ENCODE measurements at regions not wholly inside any gene's neighbourhood (a gene's known extent, or its start where the extent isn't known, plus 50 kb on each side); places are given as distances from the start of the nearest gene placed in this dataset.

DNA sequence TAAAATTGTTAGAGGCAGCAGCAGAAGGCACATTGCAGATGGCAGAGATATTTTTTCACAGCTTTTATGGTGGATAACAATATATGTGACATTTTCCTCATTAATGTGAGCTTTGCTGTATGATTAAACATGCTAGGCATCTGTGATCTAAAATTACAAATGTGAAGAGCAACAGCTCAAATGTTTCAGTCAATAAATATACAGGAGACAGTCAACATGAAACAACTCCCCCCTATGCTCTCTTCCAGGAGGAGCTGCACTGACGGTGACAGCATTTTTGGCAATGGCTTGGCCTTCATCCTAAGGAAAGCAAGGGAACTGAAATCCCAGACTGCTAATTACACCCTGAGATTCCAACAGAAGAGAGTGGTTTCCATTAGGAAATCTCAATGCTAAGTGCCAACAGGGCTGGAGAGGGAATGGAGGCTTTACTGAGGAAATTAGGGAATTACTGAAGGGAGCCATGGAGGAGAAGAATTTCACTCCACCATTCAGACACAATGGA lies 51.4 kb upstream of the GRB10 start:
- no peaks in the 10 kb centered on the region; the same call in 1 of the 2 replicates for H3K27me3 ChIP-seq (ENCODE audit: control insufficient read depth, insufficient read depth, low read length)
- no peak for DNase-seq
- H3K4me3 ChIP-seq (ENCODE audit: insufficient read depth, low read depth, low read length), result no peak overlapping the region
- no peaks in the 10 kb centered on the region for H3K36me3 ChIP-seq (replicated peaks; ENCODE audit: control insufficient read depth, insufficient read depth, low read length)

DNA sequence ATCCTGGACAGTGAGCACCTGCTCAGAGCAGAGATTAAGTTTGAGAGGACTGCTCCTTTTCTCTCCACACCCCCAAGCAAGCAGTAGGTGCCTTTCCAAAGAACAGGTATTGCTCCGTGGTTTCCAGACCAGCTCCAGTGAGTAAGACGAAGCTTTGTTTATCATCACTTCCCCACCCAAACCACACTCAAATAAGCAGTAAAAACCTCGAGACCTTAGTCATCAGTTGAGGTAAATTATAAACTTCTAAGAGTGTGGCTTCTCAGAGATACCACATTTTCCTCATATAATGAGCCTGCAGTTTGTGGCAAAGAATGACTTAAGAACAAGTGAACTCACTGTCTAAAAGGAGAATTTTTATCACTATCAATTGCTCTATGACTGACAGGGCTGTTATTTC lies 50.0 kb upstream of the GRB10 start:
- Histone ChIP-seq H3K36me3 (replicated peaks; ENCODE audit: control insufficient read depth, insufficient read depth, low read length) (no peaks in the 10 kb centered on the region), H3K4me3 (ENCODE audit: insufficient read depth, low read depth, low read length) (no peak overlapping the region), H3K27me3 (ENCODE audit: control insufficient read depth, insufficient read depth, low read length) (no peaks in the 10 kb centered on the region; the same call in 1 of the 2 replicates)
- DNase-seq, result no peak

Measured in H7 (cell line).